Mesendoderm (in vitro differentiated cells): ENCODE measurements at regions not wholly inside any gene's neighbourhood (a gene's known extent, or its start where the extent isn't known, plus 50 kb on each side); places are given as distances from the start of the nearest gene placed in this dataset.

ENCODE experiments used
- DNase-seq: peaks from one replicate; pipeline ENCODE4 v3.0.0; 2013
- H2AK5ac ChIP-seq: 2 replicates; pipeline ENCODE4 v1.6.1; 2013; ENCODE audit warnings: low read length, inconsistent platforms
- H2BK120ac ChIP-seq: 2 replicates; pipeline ENCODE4 v1.6.1; 2013; ENCODE audit warnings: low read depth, mild to moderate bottlenecking, low read length, moderate library complexity, mixed read lengths
- H2BK15ac ChIP-seq: replicated peaks from 2 replicates; pipeline ENCODE4 v1.6.1; 2013; ENCODE audit warnings: low read depth, mild to moderate bottlenecking, moderate library complexity
- H2BK5ac ChIP-seq: 2 replicates; pipeline ENCODE4 v1.6.1; 2013; ENCODE audit warnings: low read length, inconsistent platforms
- H3K18ac ChIP-seq: 2 replicates; pipeline ENCODE4 v1.6.1; 2013; ENCODE audit warnings: mild to moderate bottlenecking, low read length, mixed read lengths
- H3K23ac ChIP-seq: one replicate; pipeline ENCODE4 v1.6.1; 2013; ENCODE audit warnings: low read length
- H3K27ac ChIP-seq: 2 replicates; pipeline ENCODE4 v1.5.1; 2013; ENCODE audit warnings: low read depth, mild to moderate bottlenecking, inconsistent platforms, low read length, moderate library complexity
- H3K27me3 ChIP-seq: 2 replicates; pipeline ENCODE4 v1.6.1; 2013; ENCODE audit warnings: low read length, control low read depth, mild to moderate bottlenecking, inconsistent platforms; ENCODE audit not compliant: insufficient read depth, poor library complexity
- H3K36me3 ChIP-seq: 2 replicates; pipeline ENCODE4 v1.6.1; 2013; ENCODE audit warnings: low read length, inconsistent platforms; ENCODE audit not compliant: control insufficient read depth, insufficient read depth
- H3K4ac ChIP-seq: one replicate; pipeline ENCODE4 v1.6.1; 2013; ENCODE audit warnings: low read depth, mild to moderate bottlenecking, low read length, moderate library complexity
- H3K4me1 ChIP-seq: 2 replicates; pipeline ENCODE4 v1.6.1; 2013; ENCODE audit warnings: low read depth, low read length, inconsistent platforms; ENCODE audit not compliant: control insufficient read depth
- H3K4me2 ChIP-seq: 2 replicates; pipeline ENCODE4 v1.6.1; 2013; ENCODE audit warnings: low read length
- H3K4me3 ChIP-seq: 2 replicates; pipeline ENCODE4 v1.5.1; 2013; ENCODE audit warnings: mild to moderate bottlenecking, low read length
- H3K56ac ChIP-seq: one replicate; pipeline ENCODE4 v1.6.1; 2013; ENCODE audit warnings: low read length
- H3K79me1 ChIP-seq: 2 replicates; pipeline ENCODE4 v1.6.1; 2013; ENCODE audit warnings: low read length, inconsistent platforms
- H3K79me2 ChIP-seq: 2 replicates; pipeline ENCODE4 v1.6.1; 2013; ENCODE audit warnings: mild to moderate bottlenecking, low read length; ENCODE audit not compliant: control insufficient read depth, insufficient read depth
- H3K9ac ChIP-seq: 2 replicates; pipeline ENCODE4 v1.6.1; 2013; ENCODE audit warnings: low read length, inconsistent platforms
- H4K5ac ChIP-seq: one replicate; pipeline ENCODE4 v1.6.1; 2013; ENCODE audit warnings: low read length
- H4K8ac ChIP-seq: one replicate; pipeline ENCODE4 v1.6.1; 2013; ENCODE audit warnings: low read depth, mild to moderate bottlenecking, control low read depth, low read length, moderate library complexity
- WGBS: extraction: QIAGEN DNeasy Blood & Tissue Kit; methylation state at CpG from one replicate; pipeline ENCODE4 v1.1.7; 2013; ENCODE audit warnings: low lambda C conversion rate, missing lambda C conversion rate; ENCODE audit not compliant: insufficient coverage; ENCODE audit errors: extremely low coverage; 5-methylcytosine and 5-hydroxymethylcytosine counted together

GRCh38 chr7:131090886-131091692 lies 236.6 kb upstream of the MKLN1 start:
- no CpG with 5 or more reads among the region's 7 CpGs for WGBS
- Histone ChIP-seq H3K23ac (no peak overlapping the region), H4K5ac (no peak overlapping the region), H3K4me2 (no peak overlapping the region), H3K79me2 (no peaks in the 10 kb centered on the region), H4K8ac (no peak overlapping the region), H3K18ac (no peak overlapping the region), H3K36me3 (no peaks in the 10 kb centered on the region), H2BK120ac (no peak overlapping the region), H3K79me1 (no peaks in the 10 kb centered on the region), H3K4me3 (no peak overlapping the region), H2BK15ac (no peak overlapping the region), H3K27ac (peak overlapping the region; percentile 53), H2AK5ac (no peak overlapping the region), H3K56ac (no peak overlapping the region), H3K4me1 (peaks cover 2% of the 10 kb centered on the region), H3K4ac (no peak overlapping the region), H2BK5ac (no peak overlapping the region), H3K27me3 (no peaks in the 10 kb centered on the region), H3K9ac (no peak overlapping the region)
- DNase-seq: peak; percentile 70

- no peak overlapping the region for H3K56ac ChIP-seq
- no peak overlapping the region for H3K4me3 ChIP-seq
- H3K4me2 ChIP-seq: no peak overlapping the region
- no peak overlapping the region for H3K9ac ChIP-seq
- no peaks in the 10 kb centered on the region for H3K79me2 ChIP-seq
- no peak overlapping the region for H2AK5ac ChIP-seq
- no peak overlapping the region for H3K18ac ChIP-seq
- H3K36me3 ChIP-seq: no peaks in the 10 kb centered on the region
- no peak overlapping the region for H3K4ac ChIP-seq
- no peak for DNase-seq
- no peak overlapping the region for H4K5ac ChIP-seq
- no peak overlapping the region for H3K23ac ChIP-seq
- H2BK15ac ChIP-seq: no peak overlapping the region
- H4K8ac ChIP-seq: no peak overlapping the region
- H3K27ac ChIP-seq: no peak overlapping the region
- H2BK5ac ChIP-seq: no peak overlapping the region
- no peaks in the 10 kb centered on the region for H3K79me1 ChIP-seq
- H3K27me3 ChIP-seq: no peaks in the 10 kb centered on the region
- H3K4me1 ChIP-seq: peaks cover 2% of the 10 kb centered on the region
- no CpG with 5 or more reads among the region's 11 CpGs for WGBS
- no peak overlapping the region for H2BK120ac ChIP-seq
These were observed 233.0 kb upstream of the MKLN1 start for GRCh38 chr7:131094685-131095084.

- H2AK5ac ChIP-seq: no peak overlapping the region
- WGBS: no CpG with 5 or more reads among the region's 7 CpGs
- no peaks in the 10 kb centered on the region for H3K36me3 ChIP-seq
- no peak overlapping the region for H2BK5ac ChIP-seq
- no peak for DNase-seq
- no peak overlapping the region for H2BK120ac ChIP-seq
- H3K4me1 ChIP-seq: peaks cover 2% of the 10 kb centered on the region
- no peak overlapping the region for H2BK15ac ChIP-seq
- no peak overlapping the region for H4K8ac ChIP-seq
- no peak overlapping the region for H3K27ac ChIP-seq
- H4K5ac ChIP-seq: no peak overlapping the region
- H3K4me2 ChIP-seq: no peak overlapping the region
- H3K18ac ChIP-seq: no peak overlapping the region
- no peak overlapping the region for H3K4ac ChIP-seq
- no peak overlapping the region for H3K56ac ChIP-seq
- no peak overlapping the region for H3K23ac ChIP-seq
- H3K4me3 ChIP-seq: no peak overlapping the region
- H3K27me3 ChIP-seq: no peaks in the 10 kb centered on the region
- no peaks in the 10 kb centered on the region for H3K79me2 ChIP-seq
- H3K9ac ChIP-seq: no peak overlapping the region
- no peaks in the 10 kb centered on the region for H3K79me1 ChIP-seq
These were observed 232.3 kb upstream of the MKLN1 start for GRCh38 chr7:131095346-131095745.

GRCh38 chr7:131096267-131096927 lies 231.3 kb upstream of the MKLN1 start:
- Histone ChIP-seq H3K4me2 (no peak overlapping the region), H3K79me1 (no peaks in the 10 kb centered on the region), H2BK15ac (no peak overlapping the region), H4K8ac (no peak overlapping the region), H3K4me3 (no peak overlapping the region), H3K56ac (no peak overlapping the region), H2AK5ac (no peak overlapping the region), H3K79me2 (no peaks in the 10 kb centered on the region), H3K4me1 (peaks cover 2% of the 10 kb centered on the region), H3K9ac (no peak overlapping the region), H3K18ac (no peak overlapping the region), H3K27me3 (no peaks in the 10 kb centered on the region), H3K4ac (no peak overlapping the region), H2BK5ac (no peak overlapping the region), H3K27ac (no peak overlapping the region), H4K5ac (no peak overlapping the region), H3K23ac (no peak overlapping the region), H2BK120ac (no peak overlapping the region), H3K36me3 (no peaks in the 10 kb centered on the region)
- no CpG with 5 or more reads among the region's 7 CpGs for WGBS
- DNase-seq: no peak

GRCh38 chr7:131097662-131098376 lies 229.9 kb upstream of the MKLN1 start:
- Histone ChIP-seq H3K23ac (no peak overlapping the region), H4K8ac (no peak overlapping the region), H4K5ac (no peak overlapping the region), H3K56ac (no peak overlapping the region), H2BK15ac (no peak overlapping the region), H3K27me3 (no peaks in the 10 kb centered on the region), H3K9ac (no peak overlapping the region), H3K4ac (no peak overlapping the region), H3K36me3 (no peaks in the 10 kb centered on the region), H2BK120ac (no peak overlapping the region), H3K79me2 (no peaks in the 10 kb centered on the region), H3K4me1 (no peaks in the 10 kb centered on the region), H2AK5ac (no peak overlapping the region), H3K4me3 (no peak overlapping the region), H3K18ac (no peak overlapping the region), H3K27ac (no peak overlapping the region), H3K79me1 (peaks cover 1% of the 10 kb centered on the region), H2BK5ac (no peak overlapping the region), H3K4me2 (no peak overlapping the region)
- WGBS: no CpG with 5 or more reads among the region's 13 CpGs
- DNase-seq: no peak
